Sigmoid colon (tissue), 6 donors: ENCODE measurements at regions not wholly inside any gene's neighbourhood (a gene's known extent, or its start where the extent isn't known, plus 50 kb on each side); places are given as distances from the start of the nearest gene placed in this dataset.

Source experiments
- DNase-seq: peaks from one replicate; pipeline ENCODE4 v3.0.0-alpha.2; 2019
- H3K27ac ChIP-seq, 4 donors: fragments of 200-600 bp; sonication (generic); one replicate each; pipeline ENCODE4 v1.5.1; 2016 to 2019; ENCODE audit warnings: mild to moderate bottlenecking in 1 of 4
- H3K27me3 ChIP-seq, 3 donors: fragments of 200-600 bp; sonication (generic); one replicate each; pipeline ENCODE4 v1.5.1; 2019; ENCODE audit warnings: mild to moderate bottlenecking in 1 of 3
- H3K36me3 ChIP-seq, 4 donors: fragments of 200-600 bp; sonication (generic); one replicate each; pipeline ENCODE4 v1.5.1; 2016 to 2019
- H3K4me1 ChIP-seq, 4 donors: fragments of 200-600 bp; sonication (generic); one replicate each; pipeline ENCODE4 v1.5.1; 2017 to 2019
- H3K4me3 ChIP-seq, 4 donors: fragments of 200-600 bp; sonication (generic); one replicate each; pipeline ENCODE4 v1.5.1; 2017 to 2019; ENCODE audit warnings: mild to moderate bottlenecking in 2 of 4, moderate library complexity in 1 of 4
- H3K9me3 ChIP-seq, 4 donors: fragments of 200-600 bp in 3 of 4; sonication (generic) in 3 of 4; one replicate each; pipeline versions ENCODE4 v1.5.1 to v1.6.1; 2013 to 2019
- CTCF ChIP-seq, 4 experiments: fragments of 450-650 bp in 3 of 4; fragments of 200-600 bp in 1 of 4; IDR thresholded peaks; one replicate each; pipeline ENCODE4 v1.5.1; 2016 to 2019; ENCODE audit warnings: antibody characterized with exemption in 4 of 4, mild to moderate bottlenecking in 3 of 4, moderate library complexity in 2 of 4
- EP300 ChIP-seq, 4 donors: sonication (generic); formaldehyde crosslinking; IDR thresholded peaks; one replicate each; pipeline ENCODE4 v1.6.1; 2017; ENCODE audit warnings: antibody characterized with exemption in 4 of 4
- POLR2A ChIP-seq, 2 donors: fragments of 450-650 bp; IDR thresholded peaks; one replicate each; pipeline ENCODE4 v1.6.1; 2016; ENCODE audit warnings: antibody characterized with exemption in 2 of 2, mild to moderate bottlenecking in 2 of 2, moderate library complexity in 2 of 2
- POLR2AphosphoS5 ChIP-seq, 4 donors: sonication (generic); formaldehyde crosslinking; IDR thresholded peaks; one replicate each; pipeline ENCODE4 v1.6.1; 2017; ENCODE audit warnings: antibody characterized with exemption in 4 of 4
- WGBS, 2 donors: extraction: QIAGEN DNeasy Blood & Tissue Kit; methylation state at CpG; one replicate each; pipeline ENCODE4 v1.1.7; 2013; 5-methylcytosine and 5-hydroxymethylcytosine counted together
- intact Hi-C: fragments of 100-400 bp; cut with DNase I; formaldehyde crosslinking; loops from one replicate; pipeline ENCODE4 v1.15.1; 2023
- donor health status: healthy with polysubstance abuse.
- donor health status: healthy.

DNA sequence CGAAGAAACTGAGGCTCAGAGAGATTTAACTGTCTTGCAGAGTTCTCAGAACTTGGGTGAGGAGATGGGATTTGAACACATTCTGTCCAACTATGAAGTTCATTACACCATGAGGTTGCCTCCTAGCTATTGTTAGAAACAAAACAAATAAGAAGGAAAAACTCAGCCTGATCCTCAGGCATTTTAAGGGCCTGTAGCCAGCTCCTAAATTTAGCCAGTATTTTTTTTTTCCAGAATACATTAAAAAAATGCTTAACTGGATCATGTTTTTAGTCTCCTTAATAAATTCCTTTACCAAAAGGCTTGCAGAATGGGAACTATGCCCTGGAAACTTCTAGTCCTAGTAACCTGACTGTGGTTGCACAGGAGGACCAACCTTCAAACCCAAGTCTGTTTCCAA is 212.0 kb downstream of the CSNK2A3 start:
- Histone ChIP-seq H3K27me3 (no peaks in the 10 kb centered on the region), H3K4me3 (no peak overlapping the region), H3K27ac (peak overlapping the region; percentile 58 to 78 (median 65)), H3K36me3 (no peaks in the 10 kb centered on the region), H3K4me1 (peaks cover 0 to 42% (median 29%) of the 10 kb centered on the region in 4 donors), H3K9me3 (no peaks in the 10 kb centered on the region)
- DNase-seq, result no peak
- intact Hi-C loops, result no loop called here
- 72 to 81% methylated on average over 1 of the region's 1 CpG for WGBS, 2 donors
- TF ChIP-seq POLR2AphosphoS5 (IDR thresholded peaks at IDR 0.05) (no peak), EP300 (IDR thresholded peaks at IDR 0.05) (no peak), POLR2A (IDR thresholded peaks at IDR 0.05) (no peak), CTCF (IDR thresholded peaks at IDR 0.05) (no peak)

GRCh38 chr11:11140510-11140909 is 212.5 kb downstream of the CSNK2A3 start:
- no peaks in the 10 kb centered on the region for H3K36me3 ChIP-seq
- H3K27me3 ChIP-seq, result no peaks in the 10 kb centered on the region
- no peak overlapping the region for H3K4me3 ChIP-seq
- H3K4me1 ChIP-seq, result peaks cover 0 to 42% (median 29%) of the 10 kb centered on the region in 4 donors
- no peak for DNase-seq
- no peaks in the 10 kb centered on the region for H3K9me3 ChIP-seq
- H3K27ac ChIP-seq, result peak overlapping the region in 3 of 4 donors; percentile 59 to 78 (median 71)
- TF ChIP-seq EP300 (IDR thresholded peaks at IDR 0.05), result no peak
- no peak for TF ChIP-seq POLR2AphosphoS5 (IDR thresholded peaks at IDR 0.05)
- TF ChIP-seq POLR2A (IDR thresholded peaks at IDR 0.05), result no peak
- intact Hi-C loops, result no loop called here

- Histone ChIP-seq H3K4me3 (no peak overlapping the region), H3K36me3 (no peaks in the 10 kb centered on the region), H3K4me1 (peaks cover 0 to 34% (median 20%) of the 10 kb centered on the region in 4 donors), H3K9me3 (no peaks in the 10 kb centered on the region), H3K27ac (no peak overlapping the region), H3K27me3 (no peaks in the 10 kb centered on the region)
- TF ChIP-seq POLR2AphosphoS5 (IDR thresholded peaks at IDR 0.05) (no peak), CTCF (IDR thresholded peaks at IDR 0.05) (no peak), EP300 (IDR thresholded peaks at IDR 0.05) (no peak), POLR2A (IDR thresholded peaks at IDR 0.05) (no peak)
- intact Hi-C loops, result no loop called here
- no peak for DNase-seq
- WGBS, 2 donors, result 54 to 72% methylated on average over 1 of the region's 1 CpG
Observed at GRCh38 chr11:11137339-11137738, 215.7 kb downstream of the CSNK2A3 start.

GRCh38 chr11:11135820-11136476 is 217.1 kb downstream of the CSNK2A3 start:
- H3K27ac ChIP-seq, result no peak overlapping the region
- H3K27me3 ChIP-seq, result no peaks in the 10 kb centered on the region
- no peak for DNase-seq
- no peaks in the 10 kb centered on the region for H3K9me3 ChIP-seq
- H3K4me3 ChIP-seq, result no peak overlapping the region
- WGBS, 2 donors, result 59 to 78% methylated on average over 2 of the region's 2 CpGs
- intact Hi-C loops, result no loop called here
- no peak for TF ChIP-seq CTCF (IDR thresholded peaks at IDR 0.05)
- TF ChIP-seq EP300 (IDR thresholded peaks at IDR 0.05), result no peak
- TF ChIP-seq POLR2A (IDR thresholded peaks at IDR 0.05), result no peak
- TF ChIP-seq POLR2AphosphoS5 (IDR thresholded peaks at IDR 0.05), result no peak
- no peaks in the 10 kb centered on the region for H3K36me3 ChIP-seq
- H3K4me1 ChIP-seq, result peaks cover 0 to 20% (median 6%) of the 10 kb centered on the region in 4 donors

DNA sequence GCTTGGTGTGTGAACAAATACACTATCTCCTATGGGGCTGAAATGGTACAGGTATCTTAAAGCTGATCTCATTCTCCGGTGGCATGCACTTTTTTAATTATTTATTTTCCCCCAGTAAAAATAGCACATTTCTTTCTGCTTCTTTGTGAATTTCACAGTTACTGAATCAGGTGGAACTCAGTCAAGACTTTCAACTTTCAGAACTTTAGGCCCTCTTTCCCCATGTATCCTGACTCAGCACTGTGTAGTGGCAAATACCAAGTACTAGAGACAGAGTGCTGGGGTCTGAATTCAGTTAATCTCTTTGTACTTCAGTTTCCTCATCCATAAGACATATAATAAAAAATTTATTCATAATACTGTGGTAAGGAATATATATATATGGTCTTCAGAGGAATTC is 223.9 kb downstream of the CSNK2A3 start:
- H3K27ac ChIP-seq, result no peak overlapping the region
- H3K9me3 ChIP-seq, result no peaks in the 10 kb centered on the region
- H3K36me3 ChIP-seq, result no peaks in the 10 kb centered on the region
- no peak overlapping the region for H3K4me3 ChIP-seq
- DNase-seq, result no peak
- H3K4me1 ChIP-seq, result no peaks in the 10 kb centered on the region
- no peak for TF ChIP-seq CTCF (IDR thresholded peaks at IDR 0.05)
- TF ChIP-seq POLR2A (IDR thresholded peaks at IDR 0.05), result no peak
- no peak for TF ChIP-seq EP300 (IDR thresholded peaks at IDR 0.05)
- no peak for TF ChIP-seq POLR2AphosphoS5 (IDR thresholded peaks at IDR 0.05)
- intact Hi-C loops, result loop anchor here (10.0 kb wide), 1 partner anchor 106 kb away; no protein-coding TSS in a partner anchor
- 95 to 96% methylated on average over 1 of the region's 1 CpG for WGBS, 2 donors
- no peaks in the 10 kb centered on the region for H3K27me3 ChIP-seq
